Amygdala (tissue), 56 donors: ENCODE measurements at regions not wholly inside any gene's neighbourhood (a gene's known extent, or its start where the extent isn't known, plus 50 kb on each side); places are given as distances from the start of the nearest gene placed in this dataset.

ENCODE experiments used
- DNase-seq, 56 donors: peaks; one replicate each; lab custom pipeline; 2025; lab: John Stamatoyannopoulos, UW

DNA sequence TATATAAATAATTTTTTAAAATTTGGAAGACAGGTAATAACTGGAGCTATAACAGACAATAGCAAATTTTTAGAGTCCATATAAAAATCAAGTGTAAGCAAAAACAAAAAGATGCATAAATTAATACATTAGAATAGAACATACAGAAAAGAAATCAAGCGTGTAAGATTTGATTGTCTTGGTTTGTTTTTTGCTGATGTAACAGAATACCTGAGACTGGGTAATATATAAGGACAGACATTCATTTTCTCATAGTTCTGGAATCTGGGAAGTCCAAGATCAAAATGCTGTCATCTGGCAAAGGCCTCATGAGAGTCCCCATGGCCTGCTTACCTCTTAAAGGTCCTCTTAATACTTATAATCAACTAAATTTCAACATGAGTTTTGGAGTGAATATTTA, 1010.1 kb downstream of the CDH18 start:
- no peak for DNase-seq

DNA sequence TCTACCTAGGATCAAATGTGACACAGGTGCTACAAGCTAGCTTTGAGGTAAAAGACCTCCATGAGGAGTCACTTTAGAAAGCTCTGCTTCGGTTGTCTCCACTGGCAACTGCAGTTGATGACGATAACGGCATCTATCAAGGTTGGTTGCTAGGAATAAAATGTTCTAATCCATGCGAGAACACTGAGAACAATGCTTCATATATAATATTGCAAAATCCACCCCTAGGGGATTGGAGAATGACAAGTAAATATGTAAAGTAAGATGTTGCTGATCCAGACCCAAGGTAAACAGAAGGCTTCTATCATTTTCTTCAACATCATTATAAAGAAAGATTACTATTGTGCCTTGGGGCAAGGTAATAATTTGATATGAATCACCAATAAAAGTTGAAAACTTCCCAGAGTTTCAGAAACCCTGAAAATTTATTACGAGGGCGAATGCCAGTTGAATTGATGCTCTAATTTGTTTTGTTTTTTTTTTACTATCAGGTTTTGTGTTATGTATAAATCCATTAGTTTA, 1003.4 kb downstream of the CDH18 start:
- DNase-seq: no peak

DNA sequence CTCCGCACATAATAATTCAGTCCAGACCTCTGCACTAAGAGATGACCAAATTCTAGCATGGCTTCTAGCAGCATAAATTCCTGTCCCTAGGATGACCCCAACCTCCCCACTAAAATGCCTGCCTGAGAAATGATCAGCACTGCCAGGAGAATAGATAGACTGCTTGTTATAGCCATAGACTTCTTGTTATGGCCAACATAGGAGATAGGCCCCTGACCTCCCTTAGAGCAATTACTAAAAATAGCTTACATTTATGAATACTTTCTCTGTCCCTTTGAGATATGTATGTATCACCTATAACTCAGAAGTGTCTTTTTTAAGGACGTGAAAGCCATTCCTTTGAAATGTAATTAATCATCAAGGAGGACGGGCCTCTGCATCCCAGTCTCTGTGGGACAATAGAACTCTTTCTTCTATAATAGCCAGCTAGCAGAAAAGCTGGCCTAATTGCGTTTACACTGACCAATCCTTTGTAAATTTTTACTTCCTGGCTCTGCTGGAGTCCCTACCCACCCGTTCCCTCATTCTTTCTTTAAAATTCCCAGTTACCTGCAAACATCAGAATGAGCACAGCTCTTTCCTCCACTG, 1002.7 kb downstream of the CDH18 start:
- DNase-seq: no peak

DNA sequence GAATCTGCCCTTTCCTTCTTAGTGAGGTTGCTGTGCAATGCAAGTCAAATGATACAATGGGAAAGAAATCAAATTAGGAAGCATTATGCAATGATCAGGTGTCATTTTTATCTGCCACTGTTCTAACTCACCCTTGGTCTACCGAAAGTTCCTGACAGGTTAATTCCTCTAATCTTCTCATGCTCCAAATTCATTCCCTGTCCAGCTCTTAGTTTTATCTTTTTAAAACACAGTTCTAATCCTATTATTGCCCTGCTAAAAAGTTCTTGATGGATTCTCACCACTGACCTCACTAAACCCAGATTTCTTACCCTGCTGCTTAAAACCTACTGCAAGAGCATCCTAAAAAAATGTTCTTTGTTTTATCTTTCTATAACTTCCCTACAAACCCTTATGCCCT, 1000.9 kb downstream of the CDH18 start:
- no peak for DNase-seq

DNA sequence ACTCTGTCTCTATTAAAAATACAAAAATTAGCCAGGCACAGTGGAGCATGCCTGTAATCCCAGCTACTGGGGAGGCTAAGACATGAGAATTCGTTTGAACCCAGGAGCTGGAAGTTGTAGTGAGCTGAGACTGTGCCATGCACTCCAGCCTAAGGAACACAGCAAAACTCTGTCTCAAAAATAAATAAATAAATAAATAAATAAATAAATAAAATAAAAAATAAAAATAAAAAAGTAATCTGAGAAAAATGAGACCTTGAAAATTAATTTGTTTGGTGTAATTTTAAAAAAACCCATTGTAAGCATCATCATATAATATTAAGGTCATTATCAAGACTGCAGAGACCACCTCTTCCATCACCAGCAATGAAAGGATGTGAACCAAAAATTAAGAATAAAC, 997.1 kb downstream of the CDH18 start:
- no peak for DNase-seq

DNA sequence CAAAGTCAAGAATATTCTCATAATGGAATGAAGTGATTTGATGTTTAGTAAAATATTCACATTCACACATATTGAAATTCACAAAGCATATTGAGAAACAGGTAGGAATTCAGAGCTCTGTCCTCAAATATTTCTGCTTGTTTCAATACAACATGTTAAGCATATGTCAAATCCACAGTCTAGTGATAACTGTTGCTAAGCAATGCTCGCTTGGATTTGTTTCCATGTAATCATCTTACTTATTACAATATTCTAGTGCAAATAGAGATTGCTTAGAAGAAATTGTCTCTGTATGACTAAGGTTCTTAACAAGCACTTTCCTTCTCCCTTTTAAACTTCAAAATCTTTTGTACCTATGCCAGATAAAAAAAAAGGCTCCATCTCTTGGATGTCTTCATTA, 995.7 kb downstream of the CDH18 start:
- no peak for DNase-seq

DNA sequence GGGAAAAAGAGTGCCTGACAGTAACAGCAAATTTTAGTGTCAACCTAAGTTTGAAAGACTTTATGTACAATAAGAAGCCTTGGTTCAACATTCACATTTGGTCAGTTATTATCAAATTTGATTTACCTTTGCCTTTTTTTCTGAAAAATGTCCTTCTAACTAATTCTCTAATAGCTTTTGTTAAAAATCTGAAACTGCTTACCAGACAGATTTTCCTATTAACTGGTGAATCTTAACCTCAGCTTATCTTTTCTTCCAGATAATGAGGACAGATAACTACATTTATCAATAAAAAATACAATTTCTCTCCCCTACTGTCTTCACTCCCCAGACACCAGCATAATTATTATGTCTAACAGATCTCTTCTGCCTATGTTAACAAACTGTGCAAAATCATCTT, 988.5 kb downstream of the CDH18 start:
- no peak for DNase-seq

DNA sequence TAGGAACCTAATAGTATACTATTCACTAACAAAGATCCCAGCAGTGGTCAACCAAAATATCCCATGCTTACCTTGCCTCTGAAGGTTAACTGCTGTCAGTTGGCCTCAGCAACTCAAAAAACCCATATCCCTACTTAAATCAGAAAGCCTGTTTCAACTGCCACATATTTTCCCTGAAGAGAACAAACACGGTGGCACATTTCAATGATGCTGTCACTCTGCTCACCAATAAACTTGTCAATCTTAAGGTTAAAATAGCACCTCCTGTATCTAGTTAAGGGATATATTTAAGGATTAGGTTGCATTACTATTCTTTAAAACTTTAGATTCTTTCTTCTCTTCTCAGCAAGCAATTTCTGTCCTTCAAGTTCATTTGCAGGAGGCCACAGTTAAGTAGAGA, 986.9 kb downstream of the CDH18 start:
- DNase-seq: no peak

DNA sequence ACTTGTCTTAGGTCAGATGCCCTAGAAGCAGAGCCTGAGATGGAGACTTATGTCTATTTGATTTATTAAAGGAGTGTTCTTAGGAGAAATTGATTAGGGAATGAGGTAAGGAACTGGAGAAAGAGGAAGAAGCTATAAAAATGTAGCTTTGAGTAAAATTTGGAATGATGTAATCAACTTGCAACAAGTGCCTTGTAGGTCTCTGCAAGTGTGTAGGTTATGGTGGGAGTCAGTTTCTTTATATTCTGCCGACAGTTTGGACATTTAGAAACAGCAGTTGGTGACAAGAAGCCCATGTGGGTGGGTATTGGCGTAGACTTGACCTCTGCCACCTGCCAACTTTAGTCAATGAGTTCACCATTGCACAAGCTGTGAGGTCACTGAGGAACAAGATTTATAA, 986.5 kb downstream of the CDH18 start:
- DNase-seq: no peak

DNA sequence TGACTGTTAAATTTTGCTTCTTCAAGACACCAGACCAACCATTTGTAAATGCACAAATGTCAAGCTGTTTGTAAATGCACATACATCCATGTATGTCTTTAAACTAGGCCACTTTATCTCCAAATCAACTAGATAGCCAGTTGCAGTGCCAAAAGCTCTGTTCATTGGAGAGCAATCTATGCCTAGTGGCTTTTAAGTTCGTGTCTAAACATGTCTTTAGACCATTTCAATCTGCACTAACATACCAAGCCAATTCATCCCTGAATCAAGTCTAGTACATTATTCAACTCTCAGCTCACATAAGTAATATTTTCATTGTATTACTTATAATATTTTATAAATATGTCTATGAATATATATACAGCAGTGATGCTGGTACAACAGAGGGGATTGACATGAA, 985.9 kb downstream of the CDH18 start:
- DNase-seq: no peak

DNA sequence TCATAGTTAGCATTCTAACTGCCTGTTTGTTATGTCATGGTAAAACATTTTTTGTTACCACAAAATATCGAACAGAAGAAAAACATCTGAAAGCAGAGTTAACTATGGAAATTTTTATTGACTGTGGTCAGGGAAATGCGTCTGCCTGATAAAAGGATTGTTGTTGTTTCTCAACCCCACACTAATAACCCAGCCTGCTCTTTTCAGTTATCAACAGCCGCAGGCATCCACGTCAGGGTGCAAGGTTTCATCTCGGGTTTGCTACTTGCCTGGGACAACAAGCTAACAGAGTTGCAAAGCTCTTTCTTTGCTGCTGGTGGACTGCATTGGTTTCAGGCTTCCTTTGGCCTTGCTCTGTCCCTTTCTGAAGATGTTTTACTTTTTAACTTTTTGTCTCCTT, 969.2 kb downstream of the CDH18 start:
- no peak for DNase-seq

DNA sequence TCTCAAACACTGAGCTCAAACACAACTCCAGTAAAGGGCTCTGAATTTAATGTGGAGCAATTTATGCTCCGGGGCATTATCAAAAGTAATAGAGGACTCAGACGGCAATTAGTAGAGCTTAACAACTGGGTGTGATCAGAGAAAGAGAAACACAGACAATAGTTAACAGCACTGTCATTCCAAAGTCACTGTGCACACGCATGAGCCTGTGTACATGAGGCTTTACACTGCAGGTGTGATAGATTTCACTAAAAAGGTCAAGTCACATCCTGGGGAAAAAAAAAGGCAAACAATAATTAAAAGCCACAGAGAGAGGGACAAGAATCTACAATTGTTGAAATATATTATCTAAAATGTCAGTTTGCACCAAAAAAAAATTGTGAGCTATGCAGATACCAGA, 956.5 kb downstream of the CDH18 start:
- no peak for DNase-seq

DNA sequence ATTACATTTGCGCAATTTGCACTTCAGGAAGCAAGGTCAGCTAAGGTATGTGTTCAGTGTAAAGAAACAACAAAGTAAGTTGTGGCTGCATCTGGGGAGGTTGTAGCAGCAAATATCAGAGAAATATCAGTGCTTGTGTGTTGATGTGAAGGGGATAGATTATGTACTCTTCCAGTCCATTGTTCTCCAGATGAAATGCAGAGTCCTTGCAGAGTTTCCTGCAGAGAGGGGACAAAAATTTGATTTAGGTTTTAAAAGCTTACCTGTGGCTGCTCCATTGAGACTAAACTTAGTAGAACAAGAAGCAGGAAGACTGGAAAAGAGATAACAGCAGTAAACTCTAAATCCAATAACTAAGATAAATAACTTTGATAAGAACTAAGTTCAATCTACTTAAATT, 952.2 kb downstream of the CDH18 start:
- DNase-seq: no peak

DNA sequence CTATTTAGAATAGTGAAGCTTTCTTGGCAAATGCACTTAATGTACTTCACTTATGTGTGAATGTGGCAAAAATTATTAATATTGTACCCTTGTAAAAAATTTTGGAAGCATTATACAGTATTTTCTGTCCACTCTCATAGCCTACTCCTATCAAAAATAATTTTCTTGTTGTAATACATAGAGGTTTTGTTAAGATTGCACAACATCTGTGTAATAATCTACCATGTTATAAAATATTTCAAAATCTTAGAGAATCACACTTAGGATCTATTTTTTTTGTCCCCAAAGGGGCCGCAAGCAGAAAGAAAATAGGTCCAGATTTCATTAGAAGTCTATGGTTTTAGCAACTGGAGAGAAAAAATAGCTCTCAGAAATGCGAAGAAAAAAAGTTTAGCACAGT, 945.9 kb downstream of the CDH18 start:
- DNase-seq: no peak

DNA sequence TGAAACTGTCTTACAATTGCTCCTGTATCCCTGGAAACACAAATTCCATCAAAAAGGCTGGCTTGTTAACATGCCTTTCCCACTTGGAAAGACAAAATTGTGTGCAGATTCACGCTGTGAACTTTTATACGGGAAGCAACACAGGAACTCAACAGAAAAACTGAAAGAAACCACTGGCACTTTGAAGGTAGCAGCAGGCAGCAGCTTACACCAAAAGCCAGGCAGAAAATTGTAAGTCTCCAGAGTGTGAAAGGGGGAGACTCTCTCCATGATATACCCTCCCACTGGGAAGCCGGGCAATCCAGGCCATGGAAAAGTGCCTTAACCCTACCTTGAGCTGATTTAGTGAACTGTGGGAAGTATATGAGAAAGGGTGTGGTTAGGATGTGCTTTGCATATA, 943.7 kb downstream of the CDH18 start:
- no peak for DNase-seq

DNA sequence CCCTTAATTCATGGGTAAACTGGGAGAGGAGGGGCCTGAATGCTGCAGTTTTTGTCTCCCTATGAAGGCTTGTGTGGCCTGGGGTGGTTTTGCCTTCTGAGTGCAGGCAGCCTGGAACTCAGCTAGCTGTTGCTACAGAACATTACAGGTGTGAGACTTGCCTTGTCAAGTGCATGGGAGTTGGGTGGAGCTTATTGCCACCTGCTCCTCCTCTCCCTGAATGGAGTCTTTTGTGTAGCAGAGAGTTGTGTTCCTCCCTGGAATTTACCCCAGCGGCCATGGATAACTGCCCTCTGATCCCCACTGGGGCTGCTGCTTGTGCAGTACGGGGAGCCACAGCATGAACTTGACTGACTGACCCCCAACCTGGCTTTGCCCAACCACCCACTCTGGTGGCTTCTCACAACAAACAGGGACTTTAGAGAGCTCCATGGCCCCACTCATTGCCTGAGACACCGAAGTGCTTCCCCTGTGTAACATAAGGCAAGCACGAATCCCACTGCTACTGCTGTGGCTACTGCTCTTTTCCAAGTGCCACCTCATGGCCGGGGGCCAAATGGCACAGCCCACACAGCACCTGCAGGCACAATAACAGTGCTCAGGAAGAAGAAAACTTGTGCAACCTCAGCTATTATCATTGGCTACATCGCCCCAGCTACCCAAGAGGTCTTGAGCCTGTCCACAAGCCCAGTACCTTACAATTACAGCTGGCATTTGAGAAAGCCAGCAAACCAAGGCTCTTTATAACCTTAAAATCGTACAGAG, 942.9 kb downstream of the CDH18 start:
- DNase-seq: no peak

DNA sequence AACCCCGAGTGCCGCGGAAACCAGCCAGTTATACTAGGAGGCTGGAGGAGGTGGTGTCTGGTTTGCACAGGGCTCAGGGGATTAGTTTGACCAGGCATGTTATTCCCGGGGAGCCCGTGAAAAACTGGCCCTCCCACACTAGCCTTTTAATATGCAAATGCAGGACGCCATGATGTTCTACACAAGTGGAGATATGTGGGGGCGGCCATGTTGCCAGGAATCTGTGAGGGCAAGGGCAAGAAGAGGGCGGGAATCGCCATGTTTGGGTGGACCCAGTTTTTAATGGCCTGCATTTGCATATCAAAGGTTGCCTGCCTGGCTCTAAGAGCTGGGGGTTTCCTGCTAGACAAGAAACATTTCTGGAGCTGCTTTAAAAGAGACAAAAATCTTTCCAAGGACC, 940.7 kb downstream of the CDH18 start:
- no peak for DNase-seq

DNA sequence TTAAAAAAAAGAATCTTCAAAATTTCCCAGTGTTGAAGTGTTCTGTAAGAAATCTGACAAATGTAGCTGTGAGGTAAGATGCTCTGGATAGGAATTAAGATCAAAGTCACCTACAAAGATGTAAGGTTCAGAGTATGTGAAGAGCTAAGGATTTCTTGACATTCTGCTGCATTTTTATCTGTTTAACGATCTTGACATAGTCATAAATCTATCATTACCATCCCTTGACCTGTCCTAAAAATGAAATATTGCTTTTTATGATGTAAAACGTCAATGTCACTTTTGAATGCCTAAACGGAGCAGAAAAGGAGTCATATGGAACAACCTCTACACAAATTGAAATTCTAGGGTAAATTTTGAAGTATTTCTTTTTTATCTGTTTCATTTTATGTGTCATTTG, 939.3 kb downstream of the CDH18 start:
- DNase-seq: no peak

DNA sequence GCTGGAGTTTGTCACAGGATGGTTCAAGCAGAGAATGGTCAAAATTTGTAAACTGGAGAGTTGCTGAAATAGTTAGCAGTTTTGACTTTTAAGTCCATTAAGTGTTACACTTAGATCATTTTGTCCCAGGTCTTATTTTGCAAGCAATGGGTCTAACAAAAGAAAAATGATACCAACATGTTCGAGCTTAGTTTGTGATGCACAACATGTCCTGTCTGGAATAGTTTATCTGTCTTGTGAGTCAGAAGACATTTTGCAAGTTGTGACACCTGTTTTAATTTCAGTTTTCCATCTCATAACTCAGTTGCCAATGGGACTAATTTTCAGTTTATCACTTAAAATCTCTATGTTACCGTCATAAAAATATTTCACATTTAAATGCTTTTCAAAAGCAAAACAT, 929.8 kb downstream of the CDH18 start:
- no peak for DNase-seq

DNA sequence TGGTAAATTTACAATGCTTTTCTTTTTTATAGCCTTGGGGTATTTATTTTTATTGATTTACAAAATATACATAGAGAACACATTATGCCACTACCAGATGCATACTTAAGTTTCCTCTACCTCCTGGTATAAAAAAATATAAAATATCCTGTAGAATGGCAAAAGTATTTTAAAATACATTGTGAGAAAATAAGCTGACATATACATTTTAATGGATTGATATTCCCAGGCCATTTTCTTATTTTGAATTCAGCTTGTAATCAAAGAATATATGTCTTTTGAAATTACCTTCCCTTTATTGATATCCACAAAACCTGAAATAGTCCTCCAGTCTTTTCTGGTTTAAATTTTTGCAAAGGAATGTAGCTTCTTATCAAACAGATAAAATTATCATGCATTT, 923.9 kb downstream of the CDH18 start:
- DNase-seq: no peak

DNA sequence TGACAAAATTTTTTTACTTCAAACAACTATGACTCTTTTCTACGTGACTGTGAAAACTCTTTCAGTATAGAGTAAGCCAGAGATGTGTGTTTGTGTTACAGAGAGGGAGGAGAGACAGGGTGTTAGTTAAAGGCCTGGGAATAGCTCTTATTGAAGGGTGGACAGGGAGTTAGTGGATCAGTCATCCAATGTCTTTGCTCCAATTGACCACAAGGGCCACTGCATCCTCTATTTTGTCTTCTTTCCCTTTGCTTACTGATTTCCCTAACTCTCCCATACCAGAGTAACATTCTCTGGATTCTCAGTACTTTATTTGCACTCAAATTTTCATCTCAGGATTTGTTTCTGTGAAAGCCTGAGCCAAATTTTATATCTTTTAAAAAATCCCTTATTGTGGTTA, 920.3 kb downstream of the CDH18 start:
- no peak for DNase-seq

DNA sequence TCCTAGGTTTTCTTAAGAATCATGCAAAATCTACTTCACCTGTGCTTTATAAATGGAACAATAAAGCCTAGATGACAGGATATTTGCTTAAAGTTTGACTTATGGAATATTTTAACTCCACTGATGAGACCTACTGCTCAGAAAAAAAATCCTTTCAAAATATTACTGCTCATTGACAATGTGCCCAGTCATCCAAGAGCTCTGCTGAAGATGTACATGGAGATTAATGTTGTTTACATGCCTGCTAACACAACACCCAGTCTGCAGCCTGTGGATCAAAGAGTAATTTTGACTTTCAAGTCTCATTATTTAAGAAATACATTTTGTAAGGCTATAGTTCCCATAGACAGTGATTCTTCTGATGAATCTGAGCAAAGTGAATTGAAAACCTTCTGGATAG, 889.6 kb downstream of the CDH18 start:
- DNase-seq: no peak

DNA sequence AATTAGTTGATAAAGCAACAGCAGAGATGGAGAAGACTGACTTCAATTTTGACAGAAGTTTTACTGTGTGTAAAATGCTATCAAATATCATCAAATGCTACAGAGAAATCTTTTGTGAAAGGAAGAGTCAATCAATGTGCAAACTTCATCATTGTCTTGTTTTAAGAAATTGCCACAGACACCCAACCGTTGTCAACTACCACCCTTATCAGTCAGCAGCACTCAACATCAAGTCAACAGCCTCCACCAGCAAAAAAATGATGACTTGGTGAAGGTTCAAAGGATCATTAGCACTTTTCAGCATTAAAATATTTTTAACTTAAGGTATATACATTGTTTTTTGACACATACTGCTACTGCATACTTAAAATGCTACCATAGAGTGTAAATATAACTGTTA, 888.8 kb downstream of the CDH18 start:
- DNase-seq: no peak
